Renal cortical epithelial cell (primary cell): ENCODE measurements at regions not wholly inside any gene's neighbourhood (a gene's known extent, or its start where the extent isn't known, plus 50 kb on each side); places are given as distances from the start of the nearest gene placed in this dataset.

ENCODE experiments used
- DNase-seq: peaks from one replicate; pipeline ENCODE4 v3.0.0-alpha.2; 2011; ENCODE audit warnings: low read depth

- DNase-seq: no peak
These were observed 298.8 kb upstream of the FERMT1 start for GRCh38 chr20:6421321-6422248.

DNA sequence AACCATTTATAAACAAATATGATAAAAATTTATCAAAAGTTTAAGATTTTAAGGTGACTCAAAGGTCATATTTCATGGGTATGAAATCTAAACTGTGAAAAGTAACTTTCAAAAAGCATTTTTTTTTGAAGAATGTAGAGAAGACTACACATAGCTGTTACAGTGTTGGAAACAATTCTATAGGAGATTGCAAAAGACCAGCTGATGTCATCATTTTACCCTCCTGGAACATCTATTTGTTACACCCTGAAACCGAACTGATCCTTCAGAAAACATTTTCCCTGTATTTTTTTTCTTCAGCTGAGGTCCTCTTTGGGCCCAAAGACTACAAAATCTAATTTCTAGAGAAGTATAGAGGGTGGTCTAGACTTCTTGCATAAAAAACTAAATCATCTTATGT lies 297.5 kb upstream of the FERMT1 start:
- DNase-seq: no peak

- DNase-seq: peak; percentile 53
These were observed 295.9 kb upstream of the FERMT1 start for GRCh38 chr20:6418732-6419131.

- no peak for DNase-seq
These were observed 293.5 kb upstream of the FERMT1 start for GRCh38 chr20:6416371-6416770.

DNA sequence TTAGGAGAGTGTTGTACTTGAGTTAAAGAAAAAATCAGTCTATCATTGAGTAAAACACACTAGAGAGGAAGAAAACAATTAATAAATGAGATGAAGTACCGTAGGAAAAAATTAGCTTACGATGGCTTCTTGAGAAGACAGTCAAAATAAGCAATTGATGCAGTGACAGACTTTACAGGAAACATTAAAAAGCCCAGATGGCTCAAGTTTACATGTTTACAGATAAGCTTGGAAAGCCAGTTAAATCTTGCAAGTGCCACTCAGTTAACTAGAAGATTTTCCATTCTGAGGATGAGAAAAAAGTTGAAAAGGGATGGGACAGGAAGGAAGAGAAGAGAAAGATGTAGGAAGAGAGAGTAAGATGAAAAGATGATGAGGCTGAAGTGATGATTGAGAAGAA lies 288.8 kb upstream of the FERMT1 start:
- no peak for DNase-seq

GRCh38 chr20:6410721-6411120 lies 287.9 kb upstream of the FERMT1 start:
- DNase-seq: no peak

GRCh38 chr20:6407163-6407562 lies 284.3 kb upstream of the FERMT1 start:
- no peak for DNase-seq

DNA sequence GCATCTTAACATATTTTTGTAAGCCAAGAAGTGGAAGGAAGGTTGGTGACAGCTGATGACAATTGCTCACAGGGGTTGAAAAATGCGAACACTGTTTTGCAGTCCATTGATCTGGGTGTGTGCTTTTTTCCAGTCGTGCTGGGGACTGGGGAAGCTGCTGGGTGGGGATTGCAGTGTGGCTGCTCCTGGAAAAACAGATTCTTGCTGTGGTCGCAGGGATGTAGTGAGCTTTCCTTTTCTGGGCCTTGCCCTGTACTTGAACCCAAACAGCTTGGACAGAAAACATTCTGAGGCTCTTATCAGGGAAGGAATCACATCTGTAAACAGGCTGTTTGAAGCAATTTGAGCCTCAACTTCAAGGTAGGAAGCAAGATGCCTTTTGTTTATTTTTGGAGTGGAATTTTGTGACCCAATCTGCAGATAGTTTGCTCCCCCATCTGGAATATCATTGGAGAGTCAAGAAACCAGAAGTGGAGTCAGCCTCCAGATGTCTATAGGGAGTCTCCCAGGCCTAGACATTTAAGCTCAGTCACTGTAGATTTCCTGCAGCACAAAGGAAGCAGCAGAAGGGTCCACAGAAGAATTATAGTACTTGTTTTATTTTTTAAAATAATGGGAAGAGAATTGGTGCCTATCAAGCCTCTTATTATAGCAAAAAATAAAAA lies 279.2 kb upstream of the FERMT1 start:
- no peak for DNase-seq

- no peak for DNase-seq
These were observed 274.3 kb upstream of the FERMT1 start for GRCh38 chr20:6397115-6397514.

- peak; percentile 78 for DNase-seq
These were observed 272.9 kb upstream of the FERMT1 start for GRCh38 chr20:6395695-6396094.

- no peak for DNase-seq
These were observed 265.9 kb upstream of the FERMT1 start for GRCh38 chr20:6388671-6389197.

DNA sequence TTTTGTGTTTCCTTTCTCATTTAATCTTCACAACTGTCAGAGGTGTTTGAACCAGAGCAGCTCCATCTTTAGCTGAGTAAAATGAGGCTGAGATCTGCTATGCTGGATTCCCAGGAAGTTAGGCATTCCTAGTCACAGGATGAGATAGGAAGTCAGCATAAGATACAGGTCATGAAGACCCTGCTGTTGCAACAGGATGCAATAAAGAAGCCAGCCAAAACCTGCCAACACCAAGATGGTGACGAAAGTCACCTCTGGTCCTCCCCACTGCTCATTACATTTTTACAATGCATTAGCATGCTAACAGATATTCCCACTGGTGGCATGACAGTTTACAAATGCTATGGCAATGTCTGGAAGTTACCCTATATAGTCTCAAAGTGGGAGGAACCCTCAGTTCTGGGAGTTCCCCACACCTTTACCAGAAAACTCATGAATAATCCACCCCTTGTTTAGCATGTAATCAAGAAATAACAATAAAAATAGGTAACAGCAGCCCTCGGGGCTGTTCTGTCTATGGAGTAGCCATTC lies 262.2 kb upstream of the FERMT1 start:
- DNase-seq: no peak

DNA sequence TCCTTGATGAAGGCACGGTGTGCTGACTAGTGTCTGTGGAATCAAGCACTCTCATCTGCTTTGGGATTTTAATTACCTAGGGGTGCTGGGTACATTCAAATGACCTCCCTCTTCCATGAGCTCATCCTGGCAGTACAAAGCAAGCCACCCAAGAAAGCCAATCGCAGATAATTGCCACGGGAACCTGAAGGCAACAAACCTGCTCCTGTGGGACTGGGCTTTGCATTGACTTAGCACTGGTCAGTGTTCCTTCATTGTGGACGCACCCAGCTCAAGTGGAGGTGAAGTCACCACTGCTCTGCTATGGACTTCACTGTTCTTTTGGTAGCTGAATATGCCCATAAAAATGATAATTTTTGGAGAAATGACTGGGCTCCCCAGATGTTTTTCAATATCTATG lies 261.6 kb upstream of the FERMT1 start:
- no peak for DNase-seq

- peak; percentile 36 for DNase-seq
These were observed 259.1 kb upstream of the FERMT1 start for GRCh38 chr20:6381887-6382286.

DNA sequence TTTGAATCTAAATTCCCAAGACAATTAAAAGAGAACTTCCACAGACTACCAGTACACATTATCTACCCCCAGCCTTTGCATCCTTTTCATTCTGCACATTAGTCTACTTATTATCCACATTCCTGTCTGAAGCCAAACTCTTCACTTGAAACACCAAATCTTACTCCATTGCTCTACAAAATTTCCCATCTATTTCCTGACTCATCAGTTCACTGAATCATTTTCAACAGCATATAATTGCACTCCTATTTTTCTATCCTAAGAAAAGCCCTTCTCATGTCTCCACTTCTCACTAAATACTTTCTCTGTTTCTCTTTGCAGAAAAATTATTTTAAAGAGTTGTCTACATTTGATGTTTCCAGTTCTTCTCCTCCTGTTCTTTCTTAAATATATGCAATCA lies 239.4 kb upstream of the FERMT1 start:
- DNase-seq: no peak

- DNase-seq: no peak
These were observed 237.9 kb upstream of the FERMT1 start for GRCh38 chr20:6360766-6361165.

DNA sequence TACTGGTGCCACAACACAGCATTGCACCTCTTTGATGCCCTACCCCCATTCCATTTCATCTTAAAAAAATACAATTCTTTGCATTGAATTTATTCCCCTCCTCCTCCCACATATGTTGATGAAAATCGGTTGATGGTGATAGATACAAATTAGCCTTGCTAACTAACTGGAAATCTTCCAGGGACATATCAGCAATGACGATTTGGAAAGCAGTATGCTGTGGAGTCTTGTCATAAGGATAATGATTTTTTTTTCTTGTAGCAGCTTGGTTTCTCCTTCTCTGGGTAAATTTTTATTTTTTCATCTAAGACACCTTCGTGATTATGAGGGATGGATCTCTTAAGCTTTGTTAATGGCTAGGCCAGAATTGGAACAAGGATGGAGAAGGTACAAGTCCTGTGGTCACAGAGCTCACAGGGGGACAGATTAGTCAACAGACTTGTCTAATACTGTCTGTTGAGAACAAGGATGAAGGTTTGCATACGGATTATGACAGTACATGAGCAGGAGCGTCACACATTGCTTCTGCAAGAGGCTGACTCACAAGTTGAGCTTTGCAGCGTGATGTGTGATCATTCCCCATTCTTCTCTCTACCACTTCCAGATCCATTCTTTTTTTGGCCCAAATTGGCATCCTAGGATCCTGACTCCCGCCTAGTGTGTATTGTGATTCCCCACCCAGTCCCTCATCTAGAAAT lies 233.1 kb upstream of the FERMT1 start:
- DNase-seq: no peak

GRCh38 chr20:6348908-6349307 lies 226.1 kb upstream of the FERMT1 start:
- no peak for DNase-seq

DNA sequence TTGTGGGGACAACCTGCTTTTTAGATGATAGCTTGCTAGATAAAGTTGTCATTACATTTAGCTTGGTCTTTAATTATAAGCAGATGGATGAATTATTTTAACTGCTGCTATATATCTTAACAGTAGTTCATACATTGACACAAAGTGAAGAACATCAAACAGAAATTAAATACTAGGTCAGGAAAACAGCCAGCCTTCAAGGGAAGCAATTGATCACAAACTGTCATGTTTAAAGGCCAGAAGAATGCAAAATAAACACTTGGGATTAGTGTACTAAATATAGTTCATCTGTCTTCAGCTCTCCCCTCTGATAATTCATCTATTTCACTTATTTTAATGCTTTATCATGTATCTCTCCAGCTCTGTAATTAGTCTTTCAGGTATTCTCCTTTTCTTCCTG lies 225.1 kb upstream of the FERMT1 start:
- DNase-seq: no peak

- DNase-seq: no peak
These were observed 218.7 kb upstream of the FERMT1 start for GRCh38 chr20:6341491-6341890.

- no peak for DNase-seq
These were observed 216.3 kb upstream of the FERMT1 start for GRCh38 chr20:6339176-6339575.

DNA sequence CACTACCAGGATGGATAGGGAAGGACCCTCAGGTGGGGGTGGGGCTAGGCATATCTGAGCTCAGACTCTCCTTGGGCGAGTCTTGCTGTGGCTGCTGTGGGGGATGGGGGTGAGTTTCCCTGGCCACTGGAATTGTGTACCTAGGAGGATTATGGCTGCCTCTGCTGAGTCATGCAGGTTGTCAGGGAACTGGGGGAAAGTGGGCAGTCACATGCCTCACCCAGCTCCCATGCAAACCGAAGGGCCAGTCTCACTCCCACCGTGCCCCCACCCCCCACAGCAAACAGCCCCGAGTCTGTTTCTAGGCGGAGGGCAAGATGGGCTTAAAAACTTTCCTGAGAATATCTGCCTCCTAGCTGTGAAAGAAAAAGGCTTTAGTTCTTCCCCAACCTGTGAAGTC lies 210.3 kb upstream of the FERMT1 start:
- DNase-seq: peak; percentile 4
